HFF-Myc (cell line): ENCODE measurements at regions not wholly inside any gene's neighbourhood (a gene's known extent, or its start where the extent isn't known, plus 50 kb on each side); places are given as distances from the start of the nearest gene placed in this dataset.

Experiments used
- DNase-seq: peaks from one replicate; pipeline ENCODE4 v3.0.0-alpha.2; 2011; ENCODE audit warnings: low read depth; ENCODE audit errors: extremely low read depth
- H3K4me3 ChIP-seq: replicated peaks from 2 replicates; pipeline ENCODE4 v1.5.1; 2011; ENCODE audit warnings: low read depth, mild to moderate bottlenecking, control low read depth, low read length
- TF ChIP-seq, protein P1 (sequence below): IDR thresholded peaks from 2 replicates; pipeline ENCODE4 v1.5.1; 2012; ENCODE audit warnings: mild to moderate bottlenecking, low read depth, low read length, control low read depth; ENCODE audit errors: missing control alignments

DNA sequence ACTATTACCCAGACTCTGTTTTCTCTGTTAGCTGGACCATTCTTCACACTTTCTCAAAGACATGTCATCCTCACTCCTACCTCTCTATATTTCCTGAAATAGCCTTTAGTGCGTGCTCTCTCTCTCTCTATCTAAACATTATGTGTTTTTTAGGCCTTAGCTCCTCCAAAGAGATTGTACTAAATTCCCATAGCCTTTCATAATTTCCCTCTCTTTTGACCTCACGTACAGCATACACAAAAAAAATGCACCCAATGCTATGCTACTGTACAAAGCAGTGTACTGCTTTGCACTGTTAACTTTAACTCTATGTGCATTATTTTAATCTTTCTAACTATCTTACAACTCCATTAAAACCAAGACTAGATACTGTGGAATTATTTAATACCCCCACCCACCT, 288.4 kb downstream of the DAD1 start:
- no peak for DNase-seq
- H3K4me3 ChIP-seq = no peak overlapping the region
- TF ChIP-seq, protein P1, sequence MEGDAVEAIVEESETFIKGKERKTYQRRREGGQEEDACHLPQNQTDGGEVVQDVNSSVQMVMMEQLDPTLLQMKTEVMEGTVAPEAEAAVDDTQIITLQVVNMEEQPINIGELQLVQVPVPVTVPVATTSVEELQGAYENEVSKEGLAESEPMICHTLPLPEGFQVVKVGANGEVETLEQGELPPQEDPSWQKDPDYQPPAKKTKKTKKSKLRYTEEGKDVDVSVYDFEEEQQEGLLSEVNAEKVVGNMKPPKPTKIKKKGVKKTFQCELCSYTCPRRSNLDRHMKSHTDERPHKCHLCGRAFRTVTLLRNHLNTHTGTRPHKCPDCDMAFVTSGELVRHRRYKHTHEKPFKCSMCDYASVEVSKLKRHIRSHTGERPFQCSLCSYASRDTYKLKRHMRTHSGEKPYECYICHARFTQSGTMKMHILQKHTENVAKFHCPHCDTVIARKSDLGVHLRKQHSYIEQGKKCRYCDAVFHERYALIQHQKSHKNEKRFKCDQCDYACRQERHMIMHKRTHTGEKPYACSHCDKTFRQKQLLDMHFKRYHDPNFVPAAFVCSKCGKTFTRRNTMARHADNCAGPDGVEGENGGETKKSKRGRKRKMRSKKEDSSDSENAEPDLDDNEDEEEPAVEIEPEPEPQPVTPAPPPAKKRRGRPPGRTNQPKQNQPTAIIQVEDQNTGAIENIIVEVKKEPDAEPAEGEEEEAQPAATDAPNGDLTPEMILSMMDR = no peak

DNA sequence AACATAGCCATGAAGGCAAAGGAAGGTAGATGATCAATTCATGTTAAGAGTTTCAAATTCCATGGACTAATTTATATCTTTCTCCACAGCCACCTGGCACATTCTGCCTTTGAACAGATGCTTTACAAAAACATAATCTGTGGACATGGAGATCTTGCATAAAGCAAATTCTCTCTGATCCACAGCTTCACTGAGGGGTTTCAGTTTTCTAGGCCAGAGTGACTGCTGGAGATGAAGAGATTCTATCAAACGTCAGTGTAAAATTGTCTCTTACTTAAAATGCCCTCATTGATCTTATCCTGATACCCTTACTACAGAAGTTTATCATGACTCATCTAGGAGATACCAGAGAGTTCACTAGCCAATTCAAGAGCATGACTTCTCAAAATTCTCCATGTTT, 291.6 kb downstream of the DAD1 start:
- DNase-seq = no peak
- TF ChIP-seq, protein P1 = no peak
- H3K4me3 ChIP-seq = no peak overlapping the region

DNA sequence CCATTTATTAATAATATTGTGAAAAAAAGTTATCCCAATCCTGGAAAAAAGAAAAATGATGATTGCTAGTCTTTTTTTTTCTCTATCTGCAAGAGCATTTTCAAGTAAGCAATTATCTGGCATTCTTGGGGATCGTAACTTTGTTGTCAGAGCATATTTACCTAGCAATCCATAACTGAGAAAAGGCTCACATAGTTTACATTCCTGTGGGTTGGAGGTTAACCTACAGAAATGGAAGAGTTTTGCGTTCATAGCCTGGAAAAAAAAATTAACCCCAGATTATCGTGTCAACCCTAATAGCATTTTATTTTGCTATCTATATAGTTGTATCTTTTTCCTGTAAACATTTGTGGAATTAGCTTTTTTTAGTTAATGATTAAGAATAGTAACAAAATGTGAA, 292.3 kb downstream of the DAD1 start:
- TF ChIP-seq, protein P1 = no peak
- DNase-seq = peak; percentile 36
- H3K4me3 ChIP-seq = no peak overlapping the region

DNA sequence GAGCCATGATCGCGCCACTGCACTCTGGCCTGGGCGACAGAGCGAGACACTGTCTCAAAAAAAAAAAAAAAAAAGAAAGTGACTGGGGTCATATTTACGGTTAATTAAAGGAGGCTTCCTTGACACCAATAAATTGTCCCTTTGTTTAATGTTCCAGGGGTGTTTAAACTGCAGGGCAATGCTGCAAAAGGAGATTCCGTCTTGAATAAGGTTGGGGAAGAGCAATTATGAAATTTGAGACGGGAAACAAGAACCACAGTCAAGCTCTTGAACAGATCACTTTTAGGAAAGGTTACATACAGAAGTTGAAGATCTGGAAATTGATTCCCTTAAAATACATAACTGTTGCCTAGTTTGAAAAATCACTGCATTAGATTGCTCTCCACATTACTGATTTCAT, 292.9 kb downstream of the DAD1 start:
- DNase-seq = no peak
- TF ChIP-seq, protein P1 = no peak

DNA sequence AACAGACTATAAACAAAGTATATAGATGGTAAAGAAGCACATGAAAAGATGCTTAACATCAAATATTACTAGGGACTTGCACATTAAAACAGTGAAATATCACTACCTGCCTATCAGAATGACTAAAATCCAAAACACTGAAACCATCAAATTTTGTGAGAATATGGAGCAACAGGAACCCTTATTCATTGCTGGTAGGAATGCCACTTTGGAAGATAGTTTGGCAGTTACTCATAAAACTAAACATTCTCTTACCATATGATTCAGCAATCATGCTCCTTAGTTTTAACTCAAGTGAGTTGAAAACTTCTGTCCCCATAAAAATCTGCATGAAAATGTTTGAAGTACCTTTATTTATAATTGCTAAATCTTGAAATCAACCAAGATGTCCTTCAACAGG, 297.6 kb downstream of the DAD1 start:
- TF ChIP-seq, protein P1 = no peak
- no peak overlapping the region for H3K4me3 ChIP-seq
- DNase-seq = no peak

More for the DNA sequence above, 292.9 kb downstream of the DAD1 start:
- no peak overlapping the region for H3K4me3 ChIP-seq

DNA sequence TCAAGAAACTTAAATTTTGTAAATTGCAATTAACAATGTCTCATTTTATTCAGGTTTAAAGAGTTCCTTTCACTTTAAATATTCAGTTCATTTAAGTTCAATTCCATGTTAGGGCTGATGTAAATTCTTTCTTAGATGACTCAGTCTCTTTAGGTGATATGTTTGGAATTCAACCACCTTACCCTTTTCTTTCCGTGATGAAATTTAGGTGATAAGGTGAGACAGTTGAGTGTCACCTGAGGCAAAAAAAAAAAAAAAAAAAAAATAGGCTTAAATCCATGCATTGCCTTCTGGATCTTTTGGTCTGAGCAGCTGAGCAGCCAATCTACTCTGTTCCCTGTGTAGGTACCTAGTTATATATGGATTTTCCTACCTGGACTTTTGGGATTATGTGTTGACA, 299.5 kb downstream of the DAD1 start:
- TF ChIP-seq, protein P1 = no peak
- no peak for DNase-seq
- no peak overlapping the region for H3K4me3 ChIP-seq

DNA sequence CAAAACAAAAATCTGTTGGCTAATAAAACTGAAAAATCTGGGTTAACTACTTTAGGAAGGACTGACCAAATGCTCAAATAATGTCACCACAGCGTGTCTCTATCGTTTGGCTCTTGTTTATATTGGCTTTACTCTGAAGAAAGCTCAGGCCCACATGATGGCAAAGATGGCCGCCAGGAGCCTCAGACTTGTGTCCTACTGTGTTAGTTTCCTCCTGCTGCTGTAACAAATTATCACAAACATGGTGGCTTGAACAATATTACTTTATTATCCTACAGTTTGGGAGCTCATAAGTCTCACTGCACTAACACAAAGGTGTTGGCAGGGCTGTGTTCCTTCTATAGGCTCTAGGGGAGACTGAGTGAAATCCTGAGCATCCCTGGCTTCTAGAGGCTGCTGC, 303.0 kb downstream of the DAD1 start:
- no peak for DNase-seq
- TF ChIP-seq, protein P1 = no peak

More for the DNA sequence above, 303.0 kb downstream of the DAD1 start:
- H3K4me3 ChIP-seq = no peak overlapping the region
